DMS53 treated with DMSO at 0.1 percent for 48 hours (cell line): ENCODE measurements at regions not wholly inside any gene's neighbourhood (a gene's known extent, or its start where the extent isn't known, plus 50 kb on each side); places are given as distances from the start of the nearest gene placed in this dataset.

ENCODE experiments used
- DNase-seq: peaks from one replicate; lab custom pipeline; 2025; ENCODE audit not compliant: unreplicated experiment; lab: John Stamatoyannopoulos, UW

- no peak for DNase-seq
These were observed 50.8 kb upstream of the NAV2 start for GRCh38 chr11:19661827-19662226.

GRCh38 chr11:19660076-19660475 is 52.6 kb upstream of the NAV2 start:
- DNase-seq, result peak; percentile 93

- no peak for DNase-seq
These were observed 53.1 kb upstream of the NAV2 start for GRCh38 chr11:19659529-19659928.

GRCh38 chr11:19658344-19658743 is 54.3 kb upstream of the NAV2 start:
- no peak for DNase-seq

- DNase-seq, result no peak
These were observed 56.5 kb upstream of the NAV2 start for GRCh38 chr11:19656140-19656541.

- no peak for DNase-seq
These were observed 59.8 kb upstream of the NAV2 start for GRCh38 chr11:19652623-19653375.

GRCh38 chr11:19651653-19652052 is 61.0 kb upstream of the NAV2 start:
- DNase-seq, result peak; percentile 38

GRCh38 chr11:19651028-19651427 is 61.6 kb upstream of the NAV2 start:
- no peak for DNase-seq

GRCh38 chr11:19650467-19650866 is 62.2 kb upstream of the NAV2 start:
- no peak for DNase-seq

GRCh38 chr11:19649751-19650150 is 62.9 kb upstream of the NAV2 start:
- no peak for DNase-seq

GRCh38 chr11:19648321-19648720 is 64.3 kb upstream of the NAV2 start:
- peak; percentile 71 for DNase-seq

- no peak for DNase-seq
These were observed 64.8 kb upstream of the NAV2 start for GRCh38 chr11:19647816-19648215.

GRCh38 chr11:19646921-19647320 is 65.7 kb upstream of the NAV2 start:
- no peak for DNase-seq

- no peak for DNase-seq
These were observed 66.3 kb upstream of the NAV2 start for GRCh38 chr11:19646308-19646707.

GRCh38 chr11:19644316-19644715 is 68.3 kb upstream of the NAV2 start:
- DNase-seq, result no peak

- DNase-seq, result no peak
These were observed 70.2 kb upstream of the NAV2 start for GRCh38 chr11:19642185-19643158.

- no peak for DNase-seq
These were observed 73.0 kb upstream of the NAV2 start for GRCh38 chr11:19639603-19640105.

- DNase-seq, result no peak
These were observed 77.3 kb upstream of the NAV2 start for GRCh38 chr11:19635332-19635731.

- no peak for DNase-seq
These were observed 79.4 kb upstream of the NAV2 start for GRCh38 chr11:19633276-19633675.

- DNase-seq, result no peak
These were observed 80.2 kb upstream of the NAV2 start for GRCh38 chr11:19632499-19632834.

- DNase-seq, result no peak
These were observed 80.7 kb upstream of the NAV2 start for GRCh38 chr11:19631712-19632498.
